Activated CD4-positive, alpha-beta T cell treated with anti-CD3 and anti-CD28 coated beads, Interleukin-2, amount 10 ng/mL, durations not matched to agents 7 days and 5 days (primary cell): ENCODE measurements at regions not wholly inside any gene's neighbourhood (a gene's known extent, or its start where the extent isn't known, plus 50 kb on each side); places are given as distances from the start of the nearest gene placed in this dataset.
"Not testable (repeated sequence)": the region's sequence is repeated elsewhere in the genome, so short reads cannot be mapped to it uniquely, and the experiment has no call there.

Source experiments
- CTCF ChIA-PET: fragments of 350-600 bp; sonication (Branson Sonifier 250); formaldehyde crosslinking; loops from one replicate; lab custom pipeline; 2021; ENCODE audit warnings: antibody characterized with exemption; lab: Charles Lee
- POLR2A ChIA-PET: fragments of 350-600 bp; sonication (Branson Sonifier 250); formaldehyde crosslinking; loops from one replicate; lab custom pipeline; 2021; ENCODE audit warnings: antibody characterized with exemption; lab: Charles Lee
- DNase-seq: peaks from one replicate; pipeline ENCODE4 v3.0.0-alpha.2; 2020
- H3K27ac Mint-ChIP-seq: one replicate; pipeline ENCODE4 v1.8.0; 2021; ENCODE audit warnings: mild to moderate bottlenecking, moderate library complexity, mixed read lengths
- H3K27me3 Mint-ChIP-seq: one replicate; pipeline ENCODE4 v1.8.0; 2021; ENCODE audit warnings: mixed read lengths
- H3K36me3 Mint-ChIP-seq: one replicate; pipeline ENCODE4 v1.8.0; 2021; ENCODE audit warnings: low read depth, mixed read lengths
- H3K4me1 Mint-ChIP-seq: one replicate; pipeline ENCODE4 v1.8.0; 2021; ENCODE audit warnings: mixed read lengths
- H3K4me3 Mint-ChIP-seq: one replicate; pipeline ENCODE4 v1.8.0; 2021; ENCODE audit warnings: mild to moderate bottlenecking, moderate library complexity, mixed read lengths
- H3K9me3 Mint-ChIP-seq: one replicate; pipeline ENCODE4 v1.8.0; 2021; ENCODE audit warnings: mixed read lengths

DNA sequence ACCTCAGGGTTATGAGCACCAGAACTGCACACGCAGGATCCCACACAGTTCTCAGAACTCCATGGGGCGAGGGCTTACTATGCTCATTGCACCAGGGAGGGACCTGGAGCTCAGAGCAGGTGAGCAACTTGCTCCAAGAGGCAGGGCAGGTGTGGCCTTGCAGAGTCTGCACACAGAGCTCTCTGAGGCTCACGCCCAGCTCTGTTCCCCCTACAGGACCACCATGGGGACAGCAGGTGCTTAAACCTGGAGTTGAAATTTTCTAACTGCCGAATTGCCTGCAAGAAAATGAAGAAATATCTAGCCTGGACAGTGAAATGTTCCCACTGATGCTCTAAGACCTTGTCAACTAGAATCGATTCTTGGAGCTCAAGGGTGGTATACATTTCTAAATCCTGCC, 49.9 kb upstream of the MSMB start:
- H3K27ac Mint-ChIP-seq, H3K27me3 Mint-ChIP-seq, POLR2A ChIA-PET, H3K4me3 Mint-ChIP-seq, DNase-seq, CTCF ChIA-PET, H3K4me1 Mint-ChIP-seq, H3K36me3 Mint-ChIP-seq, H3K9me3 Mint-ChIP-seq: not testable (repeated sequence)

- ChIA-PET CTCF (no interaction called here), POLR2A (no interaction called here)
- no peak overlapping the region for H3K4me3 Mint-ChIP-seq
These were observed 50.4 kb upstream of the MSMB start for GRCh38 chr10:46096446-46096845.

DNA sequence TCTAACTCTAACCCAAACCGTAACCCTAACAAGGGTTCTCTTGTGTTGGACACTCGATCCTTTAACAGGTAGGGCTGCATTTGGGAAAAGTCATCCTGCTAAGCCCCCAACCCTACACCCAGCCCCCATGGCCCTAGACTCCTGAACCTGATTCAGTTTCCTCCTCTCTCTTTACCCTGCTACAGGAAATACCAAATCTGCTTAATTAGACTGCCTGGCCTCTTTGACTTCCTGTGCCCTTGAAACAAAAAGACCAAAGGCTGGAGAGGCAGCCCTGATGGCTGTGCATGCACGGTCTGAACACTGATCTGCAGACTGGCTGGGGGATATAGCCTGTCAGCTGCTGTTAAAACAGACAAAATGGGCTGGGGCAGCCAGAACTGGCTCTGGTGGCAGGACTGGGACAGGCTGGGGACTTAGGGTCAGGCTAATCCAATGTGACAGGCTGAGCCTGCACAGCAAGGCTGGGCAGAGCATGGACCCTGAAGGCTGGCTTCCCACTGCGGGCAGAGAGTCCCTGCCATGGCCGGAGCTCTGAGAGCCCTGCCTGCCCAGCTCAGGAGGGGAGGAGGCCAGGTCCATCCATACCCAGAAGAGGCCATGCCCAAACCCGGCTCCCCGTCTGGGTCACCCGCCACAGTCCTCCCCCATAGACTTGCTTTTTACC, 51.0 kb upstream of the MSMB start:
- Mint-ChIP-seq H3K4me1 (no peaks in the 10 kb centered on the region), H3K36me3 (peaks cover 2% of the 10 kb centered on the region), H3K27me3 (no peaks in the 10 kb centered on the region), H3K27ac (no peak overlapping the region), H3K4me3 (no peak overlapping the region), H3K9me3 (peaks cover 5% of the 10 kb centered on the region)
- POLR2A ChIA-PET, result interaction anchor here (0.7 kb wide), 1 partner anchor 171 kb away, joined by 3 read pairs; no protein-coding TSS in a partner anchor
- peak; percentile 39 for DNase-seq
- CTCF ChIA-PET, result no interaction called here

More at GRCh38 chr10:46096446-46096845, 50.4 kb upstream of the MSMB start:
- no peak overlapping the region for H3K27ac Mint-ChIP-seq
- peaks cover 2% of the 10 kb centered on the region for H3K36me3 Mint-ChIP-seq
- no peaks in the 10 kb centered on the region for H3K27me3 Mint-ChIP-seq
- H3K9me3 Mint-ChIP-seq, result peaks cover 5% of the 10 kb centered on the region
- no peaks in the 10 kb centered on the region for H3K4me1 Mint-ChIP-seq
- DNase-seq, result no peak

GRCh38 chr10:46097576-46098317, 51.7 kb upstream of the MSMB start:
- DNase-seq, result no peak
- Mint-ChIP-seq H3K9me3 (peaks cover 5% of the 10 kb centered on the region), H3K27ac (no peak overlapping the region), H3K4me3 (no peak overlapping the region), H3K4me1 (no peaks in the 10 kb centered on the region), H3K27me3 (no peaks in the 10 kb centered on the region), H3K36me3 (peaks cover 2% of the 10 kb centered on the region)
- ChIA-PET CTCF (no interaction called here), POLR2A (interaction anchor here (0.7 kb wide), 1 partner anchor 171 kb away, joined by 3 read pairs; no protein-coding TSS in a partner anchor)

DNA sequence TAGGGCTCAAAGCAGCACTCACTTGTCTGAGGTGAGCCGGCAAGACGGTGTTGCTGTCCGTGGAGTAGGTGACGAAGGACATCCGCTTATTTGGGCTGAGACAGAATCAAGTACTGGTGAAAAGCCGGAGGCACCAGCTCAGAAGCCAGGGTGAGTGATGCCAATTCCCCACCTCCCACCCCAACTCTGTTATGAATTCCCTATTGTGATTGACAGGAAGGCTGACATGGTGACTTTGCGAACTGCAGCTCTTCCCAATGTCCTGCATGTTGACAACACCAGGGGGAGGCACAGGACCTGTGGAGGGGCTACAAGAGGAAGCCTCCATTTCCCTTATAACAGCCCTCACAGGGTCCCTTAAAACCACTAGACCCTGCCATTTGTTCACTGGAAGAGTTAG, 52.3 kb upstream of the MSMB start:
- DNase-seq, result no peak
- no peak overlapping the region for H3K4me3 Mint-ChIP-seq

DNA sequence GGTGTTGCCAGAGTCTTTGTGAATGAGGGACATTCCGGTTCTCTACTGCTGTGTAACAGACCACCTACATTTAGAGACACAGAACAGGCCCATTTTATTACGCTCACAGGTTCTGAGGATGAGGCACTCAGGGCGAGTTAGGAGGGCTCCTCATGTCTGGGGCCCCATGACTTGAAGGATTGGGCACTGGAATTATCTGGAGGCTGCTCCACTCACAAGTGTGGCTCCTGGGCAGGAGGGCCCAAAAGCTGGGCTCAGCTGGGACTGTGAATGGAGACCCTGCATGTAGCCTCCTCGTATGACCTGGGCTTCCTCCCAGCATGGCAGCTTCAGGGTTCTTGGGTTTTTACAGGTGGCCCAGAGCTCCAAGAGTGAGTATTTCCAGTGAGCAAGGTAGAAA, 52.9 kb upstream of the MSMB start:
- CTCF ChIA-PET, H3K4me3 Mint-ChIP-seq, DNase-seq, H3K36me3 Mint-ChIP-seq, H3K27ac Mint-ChIP-seq, POLR2A ChIA-PET, H3K27me3 Mint-ChIP-seq, H3K9me3 Mint-ChIP-seq, H3K4me1 Mint-ChIP-seq: not testable (repeated sequence)

More for the DNA sequence above, 52.3 kb upstream of the MSMB start:
- H3K4me1 Mint-ChIP-seq, result no peaks in the 10 kb centered on the region
- H3K36me3 Mint-ChIP-seq, result peaks cover 2% of the 10 kb centered on the region
- peaks cover 1% of the 10 kb centered on the region for H3K27me3 Mint-ChIP-seq
- ChIA-PET CTCF (no interaction called here), POLR2A (no interaction called here)
- peaks cover 5% of the 10 kb centered on the region for H3K9me3 Mint-ChIP-seq
- no peak overlapping the region for H3K27ac Mint-ChIP-seq

DNA sequence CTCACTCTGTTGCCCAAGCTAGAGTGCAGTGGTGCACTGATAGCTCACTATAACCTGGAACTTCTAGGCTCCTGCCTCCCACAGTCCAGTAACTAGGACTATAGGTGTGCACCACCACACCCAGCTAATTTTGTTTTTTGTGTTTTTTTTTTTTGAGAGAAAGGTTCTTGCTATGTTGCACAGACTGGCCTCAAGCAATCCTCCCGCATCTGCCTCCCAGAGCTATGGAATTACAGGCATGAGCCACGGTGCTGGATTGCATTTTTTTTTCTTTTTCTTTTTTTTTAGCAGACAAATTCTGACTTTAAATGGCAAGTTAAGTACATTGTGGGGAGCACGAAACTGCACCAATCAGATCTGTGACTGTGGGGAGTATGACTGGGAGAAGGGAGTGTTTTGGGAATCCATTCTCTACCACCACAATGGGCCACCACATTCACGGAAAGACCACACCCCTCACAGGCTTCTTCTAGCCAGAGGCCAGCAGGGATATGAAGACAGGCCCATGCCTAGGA, 58.1 kb upstream of the MSMB start:
- H3K27me3 Mint-ChIP-seq, result peaks cover 17% of the 10 kb centered on the region
- CTCF ChIA-PET, result no interaction called here
- no peaks in the 10 kb centered on the region for H3K36me3 Mint-ChIP-seq
- no peak overlapping the region for H3K27ac Mint-ChIP-seq
- POLR2A ChIA-PET, result no interaction called here
- H3K4me3 Mint-ChIP-seq, result no peak overlapping the region
- no peaks in the 10 kb centered on the region for H3K9me3 Mint-ChIP-seq
- DNase-seq, result no peak
- H3K4me1 Mint-ChIP-seq, result peaks cover 18% of the 10 kb centered on the region

- H3K36me3 Mint-ChIP-seq, DNase-seq, H3K9me3 Mint-ChIP-seq, CTCF ChIA-PET, POLR2A ChIA-PET: not testable (repeated sequence)
- peak overlapping the region; percentile 75 for H3K4me3 Mint-ChIP-seq
- H3K27ac Mint-ChIP-seq, result peak overlapping the region; percentile 78
- peaks cover 17% of the 10 kb centered on the region for H3K27me3 Mint-ChIP-seq
- H3K4me1 Mint-ChIP-seq, result peaks cover 18% of the 10 kb centered on the region
These were observed 59.3 kb upstream of the MSMB start for GRCh38 chr10:46105416-46105815.

GRCh38 chr10:46105856-46106409, 59.9 kb upstream of the MSMB start:
- DNase-seq, H3K36me3 Mint-ChIP-seq, H3K9me3 Mint-ChIP-seq: not testable (repeated sequence)
- peak overlapping the region; percentile 78 for H3K27ac Mint-ChIP-seq
- H3K27me3 Mint-ChIP-seq, result peaks cover 17% of the 10 kb centered on the region
- ChIA-PET CTCF (interaction anchor here (0.7 kb wide), 1 partner anchor 177 kb away, joined by 3 read pairs; no protein-coding TSS in a partner anchor), POLR2A (interaction anchor here (0.7 kb wide), 1 partner anchor 1229 kb away, joined by 3 read pairs; no protein-coding TSS in a partner anchor)
- peak overlapping the region; percentile 75 for H3K4me3 Mint-ChIP-seq
- peaks cover 18% of the 10 kb centered on the region for H3K4me1 Mint-ChIP-seq

DNA sequence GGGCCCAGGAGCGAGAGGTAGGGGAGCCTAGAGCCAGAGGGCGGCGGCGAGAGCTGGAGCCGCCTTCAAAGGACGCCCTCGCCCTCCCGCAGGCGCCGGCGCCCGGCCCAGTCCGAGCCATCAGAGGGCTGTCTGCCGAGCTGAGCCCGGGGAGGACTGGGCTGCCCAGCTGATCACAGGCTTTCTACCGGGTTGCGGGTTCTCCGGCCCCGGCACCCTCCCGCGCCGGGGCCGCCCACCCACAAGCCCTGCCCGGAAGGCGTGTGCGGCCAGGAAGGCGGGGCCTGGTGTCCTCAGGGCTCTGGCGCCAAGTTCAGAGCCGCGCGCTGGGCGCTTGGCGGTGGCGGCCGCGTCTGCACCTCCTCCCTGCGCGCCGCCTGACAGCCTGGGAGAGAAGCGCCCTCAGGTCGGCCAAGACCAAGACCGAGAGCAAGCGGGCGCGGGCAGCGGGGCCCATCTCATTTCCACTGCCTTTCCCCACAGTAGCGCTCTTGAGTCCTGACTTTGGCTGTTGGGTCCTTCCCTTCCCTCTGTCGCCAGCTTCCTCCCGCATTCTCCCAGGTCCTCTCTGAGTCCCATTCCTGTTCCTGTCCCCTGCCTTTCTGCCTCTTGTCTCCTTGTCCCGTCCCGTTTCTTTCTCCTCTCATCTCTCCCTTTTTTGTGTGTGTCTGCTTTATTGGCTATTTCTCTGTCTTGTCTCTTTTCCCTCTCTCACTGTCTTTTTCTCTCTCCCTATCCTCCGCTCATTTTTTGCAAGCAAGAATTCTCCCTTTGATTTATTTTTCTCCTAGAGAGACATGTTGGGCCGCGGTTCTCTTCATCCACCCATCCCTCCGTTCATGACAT, 60.6 kb upstream of the MSMB start:
- DNase-seq, result peak; percentile 60
- Mint-ChIP-seq H3K27ac (peak overlapping the region; percentile 22), H3K36me3 (no peaks in the 10 kb centered on the region), H3K27me3 (peaks cover 17% of the 10 kb centered on the region), H3K4me3 (peak overlapping the region; percentile 75), H3K4me1 (peaks cover 18% of the 10 kb centered on the region), H3K9me3 (no peaks in the 10 kb centered on the region)
- POLR2A ChIA-PET, result interaction anchor here (0.7 kb wide), 1 partner anchor 1229 kb away, joined by 3 read pairs; no protein-coding TSS in a partner anchor
- CTCF ChIA-PET, result interaction anchor here (0.6 to 0.7 kb wide), 2 partner anchors 174 to 176 kb away, joined by 3 read pairs; no protein-coding TSS in a partner anchor

DNA sequence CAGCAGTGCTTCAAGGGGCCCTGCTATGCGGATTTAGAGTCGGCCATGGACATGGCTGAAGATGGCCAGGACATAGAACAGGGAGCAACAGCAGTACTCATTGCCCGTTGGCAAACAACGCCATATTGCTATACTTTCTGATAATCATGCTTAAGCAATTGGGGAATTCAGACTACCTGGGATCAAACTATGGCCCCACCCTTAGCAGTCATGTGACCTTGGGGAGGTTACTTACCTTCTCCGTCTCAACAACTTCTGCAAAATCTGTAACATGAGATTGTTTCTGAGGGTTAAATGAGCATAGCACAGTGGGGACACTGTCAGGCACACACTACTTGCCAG, 62.1 kb upstream of the MSMB start:
- DNase-seq, H3K4me3 Mint-ChIP-seq, CTCF ChIA-PET, POLR2A ChIA-PET, H3K27ac Mint-ChIP-seq, H3K36me3 Mint-ChIP-seq, H3K9me3 Mint-ChIP-seq: not testable (repeated sequence)
- Mint-ChIP-seq H3K4me1 (peaks cover 18% of the 10 kb centered on the region), H3K27me3 (peaks cover 17% of the 10 kb centered on the region)

- DNase-seq, H3K36me3 Mint-ChIP-seq, POLR2A ChIA-PET, H3K27me3 Mint-ChIP-seq, H3K4me3 Mint-ChIP-seq, H3K9me3 Mint-ChIP-seq, H3K4me1 Mint-ChIP-seq, CTCF ChIA-PET, H3K27ac Mint-ChIP-seq: not testable (repeated sequence)
These were observed 108.2 kb upstream of the MSMB start for GRCh38 chr10:46154271-46154670.
